ENCODE measurements at regions not wholly inside any gene's neighbourhood (a gene's known extent, or its start where the extent isn't known, plus 50 kb on each side); places are given as distances from the start of the nearest gene placed in this dataset.
"Not testable (repeated sequence)": the region's sequence is repeated elsewhere in the genome, so short reads cannot be mapped to it uniquely, and the experiment has no call there.

- no peak for DNase-seq (ENCODE audit: low spot score)
Observed at GRCh38 chr7:142440906-142441411, 183.1 kb upstream of the PRSS58 start.

- peak; percentile 69 for DNase-seq (ENCODE audit: low spot score)
Observed at GRCh38 chr7:142440219-142440905, 182.5 kb upstream of the PRSS58 start.

- no peak for DNase-seq (ENCODE audit: low spot score)
Observed at GRCh38 chr7:142439739-142440138, 181.9 kb upstream of the PRSS58 start.

GRCh38 chr7:142438923-142439515 lies 181.2 kb upstream of the PRSS58 start:
- DNase-seq (ENCODE audit: low spot score), result no peak

- DNase-seq (ENCODE audit: low spot score), result peak; percentile 59
Observed at GRCh38 chr7:142438235-142438922, 180.5 kb upstream of the PRSS58 start.

- no peak for DNase-seq (ENCODE audit: low spot score)
Observed at GRCh38 chr7:142437741-142438140, 179.9 kb upstream of the PRSS58 start.

- no peak for DNase-seq (ENCODE audit: low spot score)
Observed at GRCh38 chr7:142436601-142437000, 178.7 kb upstream of the PRSS58 start.

- not testable (repeated sequence) for DNase-seq (ENCODE audit: low spot score)
Observed at GRCh38 chr7:142435606-142436005, 177.7 kb upstream of the PRSS58 start.

GRCh38 chr7:142434666-142435167 lies 176.9 kb upstream of the PRSS58 start:
- no peak for DNase-seq (ENCODE audit: low spot score)

- not testable (repeated sequence) for DNase-seq (ENCODE audit: low spot score)
Observed at GRCh38 chr7:142434133-142434532, 176.3 kb upstream of the PRSS58 start.

GRCh38 chr7:142432377-142432776 lies 174.5 kb upstream of the PRSS58 start:
- DNase-seq (ENCODE audit: low spot score), result no peak

- DNase-seq (ENCODE audit: low spot score), result no peak
Observed at GRCh38 chr7:142431491-142431890, 173.6 kb upstream of the PRSS58 start.

- no peak for DNase-seq (ENCODE audit: low spot score)
Observed at GRCh38 chr7:142428094-142428493, 170.2 kb upstream of the PRSS58 start.

- no peak for DNase-seq (ENCODE audit: low spot score)
Observed at GRCh38 chr7:142425281-142425680, 167.4 kb upstream of the PRSS58 start.

GRCh38 chr7:142422621-142423020 lies 164.8 kb upstream of the PRSS58 start:
- no peak for DNase-seq (ENCODE audit: low spot score)

GRCh38 chr7:142420554-142421362 lies 162.9 kb upstream of the PRSS58 start:
- DNase-seq (ENCODE audit: low spot score), result no peak

GRCh38 chr7:142418326-142418725 lies 160.5 kb upstream of the PRSS58 start:
- no peak for DNase-seq (ENCODE audit: low spot score)

- no peak for DNase-seq (ENCODE audit: low spot score)
Observed at GRCh38 chr7:142414915-142415314, 157.1 kb upstream of the PRSS58 start.

GRCh38 chr7:142414135-142414534 lies 156.3 kb upstream of the PRSS58 start:
- no peak for DNase-seq (ENCODE audit: low spot score)

GRCh38 chr7:142413280-142414000 lies 155.6 kb upstream of the PRSS58 start:
- no peak for DNase-seq (ENCODE audit: low spot score)

GRCh38 chr7:142412551-142413193 lies 154.8 kb upstream of the PRSS58 start:
- DNase-seq (ENCODE audit: low spot score), result peak; percentile 74
